ENCODE measurements at regions not wholly inside any gene's neighbourhood (a gene's known extent, or its start where the extent isn't known, plus 50 kb on each side); places are given as distances from the start of the nearest gene placed in this dataset.

DNA sequence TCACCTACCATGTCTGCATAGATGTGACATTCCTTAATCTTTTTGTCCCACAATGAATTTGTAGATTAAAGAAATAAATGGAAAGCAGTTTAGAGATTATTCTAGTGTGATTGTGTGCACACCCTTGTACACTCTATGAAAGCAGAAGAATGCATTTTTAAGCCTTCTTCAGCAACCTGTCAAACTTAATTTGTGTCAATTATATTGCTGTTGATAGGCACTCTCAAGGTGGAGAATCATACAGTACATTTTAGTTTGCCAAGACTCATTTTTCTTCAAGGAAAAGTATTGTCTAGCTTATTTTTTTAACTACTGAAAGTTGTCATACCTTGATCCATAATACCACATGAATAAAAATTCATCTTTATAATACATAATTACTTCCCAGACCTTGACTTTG lies 1898.9 kb downstream of the OLFM4 start:
- TF ChIP-seq, protein P1, sequence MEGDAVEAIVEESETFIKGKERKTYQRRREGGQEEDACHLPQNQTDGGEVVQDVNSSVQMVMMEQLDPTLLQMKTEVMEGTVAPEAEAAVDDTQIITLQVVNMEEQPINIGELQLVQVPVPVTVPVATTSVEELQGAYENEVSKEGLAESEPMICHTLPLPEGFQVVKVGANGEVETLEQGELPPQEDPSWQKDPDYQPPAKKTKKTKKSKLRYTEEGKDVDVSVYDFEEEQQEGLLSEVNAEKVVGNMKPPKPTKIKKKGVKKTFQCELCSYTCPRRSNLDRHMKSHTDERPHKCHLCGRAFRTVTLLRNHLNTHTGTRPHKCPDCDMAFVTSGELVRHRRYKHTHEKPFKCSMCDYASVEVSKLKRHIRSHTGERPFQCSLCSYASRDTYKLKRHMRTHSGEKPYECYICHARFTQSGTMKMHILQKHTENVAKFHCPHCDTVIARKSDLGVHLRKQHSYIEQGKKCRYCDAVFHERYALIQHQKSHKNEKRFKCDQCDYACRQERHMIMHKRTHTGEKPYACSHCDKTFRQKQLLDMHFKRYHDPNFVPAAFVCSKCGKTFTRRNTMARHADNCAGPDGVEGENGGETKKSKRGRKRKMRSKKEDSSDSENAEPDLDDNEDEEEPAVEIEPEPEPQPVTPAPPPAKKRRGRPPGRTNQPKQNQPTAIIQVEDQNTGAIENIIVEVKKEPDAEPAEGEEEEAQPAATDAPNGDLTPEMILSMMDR (IDR thresholded peaks at IDR 0.05), result no peak
- TF ChIP-seq POLR2A (IDR thresholded peaks at IDR 0.05), result no peak
